BJ (cell line): ENCODE measurements at regions not wholly inside any gene's neighbourhood (a gene's known extent, or its start where the extent isn't known, plus 50 kb on each side); places are given as distances from the start of the nearest gene placed in this dataset.

Experiments used
- CTCF ChIA-PET: fragments of 350-600 bp; formaldehyde crosslinking; extraction: SDS; loops from one replicate; lab custom pipeline; 2021; ENCODE audit warnings: antibody characterized with exemption, inconsistent platforms; lab: Yijun Ruan, JAX
- POLR2A ChIA-PET: fragments of 300-600 bp; sonication (Branson Sonifier 250); formaldehyde crosslinking; extraction: SDS; loops from one replicate; lab custom pipeline; 2021; ENCODE audit warnings: antibody characterized with exemption; lab: Charles Lee
- DNase-seq: peaks from one replicate; pipeline ENCODE4 v3.0.0-alpha.2; 2011; ENCODE audit warnings: low read depth
- H3K27me3 ChIP-seq: 2 replicates; pipeline ENCODE4 v1.6.0; 2011; ENCODE audit warnings: low read length; ENCODE audit not compliant: control insufficient read depth, insufficient read depth
- H3K36me3 ChIP-seq: 2 replicates; pipeline ENCODE4 v1.5.1; 2011; ENCODE audit warnings: low read length; ENCODE audit not compliant: control insufficient read depth, insufficient read depth
- H3K4me3 ChIP-seq: 2 replicates; pipeline ENCODE4 v1.5.1; 2011; ENCODE audit warnings: low read depth, mild to moderate bottlenecking, control low read depth, low read length
- TF ChIP-seq, protein P1 (sequence below): IDR thresholded peaks from 2 replicates; pipeline ENCODE4 v1.5.1; 2011; ENCODE audit warnings: low read depth, mild to moderate bottlenecking, control low read depth, inconsistent platforms, low read length, moderate library complexity; ENCODE audit not compliant: insufficient read depth

DNA sequence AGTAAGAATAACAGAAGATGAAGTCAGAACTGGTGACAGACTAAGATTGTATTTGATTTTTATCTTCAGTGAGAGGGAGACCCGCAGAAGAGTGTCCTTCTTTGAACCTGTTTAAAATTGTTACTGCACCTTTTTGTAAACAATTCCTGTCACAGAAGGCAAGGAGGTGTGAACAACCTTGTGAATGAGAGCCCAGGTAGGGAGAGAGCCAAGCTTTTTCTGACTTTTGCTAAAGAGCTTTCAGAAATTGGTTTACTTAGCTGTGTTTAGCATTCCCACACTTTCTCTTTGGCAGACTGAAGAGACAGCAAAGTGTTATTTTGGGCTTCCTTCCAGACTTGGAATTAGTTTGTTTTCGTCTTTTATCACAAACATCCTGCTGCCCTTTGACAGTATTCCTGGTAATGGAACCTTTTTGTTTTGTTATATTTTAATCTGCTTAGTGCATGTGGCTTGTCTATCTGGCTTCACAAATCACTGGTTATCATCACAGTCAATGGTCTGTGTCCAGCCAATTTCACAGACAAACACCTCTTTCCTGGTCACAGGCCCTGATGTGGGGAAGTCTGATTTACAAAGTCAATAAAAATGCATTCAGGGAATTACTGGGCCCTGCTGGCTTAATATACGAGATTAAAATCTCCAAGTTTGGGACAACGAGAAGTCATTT is 85.7 kb upstream of the HS3ST2 start:
- no peak for DNase-seq
- ChIA-PET POLR2A (no interaction called here), CTCF (no interaction called here)
- TF ChIP-seq, protein P1, sequence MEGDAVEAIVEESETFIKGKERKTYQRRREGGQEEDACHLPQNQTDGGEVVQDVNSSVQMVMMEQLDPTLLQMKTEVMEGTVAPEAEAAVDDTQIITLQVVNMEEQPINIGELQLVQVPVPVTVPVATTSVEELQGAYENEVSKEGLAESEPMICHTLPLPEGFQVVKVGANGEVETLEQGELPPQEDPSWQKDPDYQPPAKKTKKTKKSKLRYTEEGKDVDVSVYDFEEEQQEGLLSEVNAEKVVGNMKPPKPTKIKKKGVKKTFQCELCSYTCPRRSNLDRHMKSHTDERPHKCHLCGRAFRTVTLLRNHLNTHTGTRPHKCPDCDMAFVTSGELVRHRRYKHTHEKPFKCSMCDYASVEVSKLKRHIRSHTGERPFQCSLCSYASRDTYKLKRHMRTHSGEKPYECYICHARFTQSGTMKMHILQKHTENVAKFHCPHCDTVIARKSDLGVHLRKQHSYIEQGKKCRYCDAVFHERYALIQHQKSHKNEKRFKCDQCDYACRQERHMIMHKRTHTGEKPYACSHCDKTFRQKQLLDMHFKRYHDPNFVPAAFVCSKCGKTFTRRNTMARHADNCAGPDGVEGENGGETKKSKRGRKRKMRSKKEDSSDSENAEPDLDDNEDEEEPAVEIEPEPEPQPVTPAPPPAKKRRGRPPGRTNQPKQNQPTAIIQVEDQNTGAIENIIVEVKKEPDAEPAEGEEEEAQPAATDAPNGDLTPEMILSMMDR = no peak
- Histone ChIP-seq H3K27me3 (no peaks in the 10 kb centered on the region), H3K4me3 (no peak overlapping the region), H3K36me3 (no peaks in the 10 kb centered on the region)

DNA sequence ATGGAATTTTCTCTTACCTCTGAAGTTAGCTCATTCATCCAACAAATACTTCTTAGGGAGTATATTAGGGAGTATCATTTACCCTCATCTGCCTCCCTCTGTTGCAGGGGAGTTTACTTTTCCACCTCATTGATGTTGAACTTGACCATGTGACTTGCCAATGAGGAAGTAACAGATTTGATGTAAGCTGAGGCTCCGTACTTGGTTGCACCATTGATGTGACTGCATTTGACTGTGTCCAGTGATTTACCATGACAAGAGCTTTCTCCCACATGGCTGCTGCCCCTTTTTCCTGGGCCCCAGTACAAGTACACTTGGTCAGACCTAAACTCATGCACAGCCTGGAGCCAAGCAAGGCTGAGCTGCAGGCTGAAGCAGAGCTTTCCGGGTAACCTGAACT is 81.6 kb upstream of the HS3ST2 start:
- no peaks in the 10 kb centered on the region for H3K36me3 ChIP-seq
- no peaks in the 10 kb centered on the region for H3K27me3 ChIP-seq
- TF ChIP-seq, protein P1 = no peak
- no peak for DNase-seq
- ChIA-PET POLR2A (no interaction called here), CTCF (no interaction called here)
- H3K4me3 ChIP-seq = no peak overlapping the region

DNA sequence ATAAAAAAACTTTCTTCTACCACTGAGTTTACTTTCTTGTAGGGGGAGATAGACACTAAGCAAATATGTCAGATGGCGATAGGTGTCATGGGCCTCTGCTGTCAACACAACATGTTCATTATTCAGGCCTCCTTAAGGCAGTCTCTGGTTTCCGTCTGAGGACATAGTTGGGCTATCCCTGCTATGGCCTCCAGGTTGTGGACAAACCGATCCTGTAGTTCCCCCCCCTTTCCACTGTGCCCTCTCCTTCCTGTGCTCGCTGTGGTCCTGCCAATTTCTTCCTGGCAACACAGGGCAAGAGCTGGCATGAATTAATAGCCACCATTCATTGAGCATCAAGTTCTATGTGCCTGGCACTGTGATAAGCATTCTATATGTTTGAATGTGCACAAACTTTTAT is 81.0 kb upstream of the HS3ST2 start:
- Histone ChIP-seq H3K36me3 (no peaks in the 10 kb centered on the region), H3K4me3 (no peak overlapping the region), H3K27me3 (no peaks in the 10 kb centered on the region)
- TF ChIP-seq, protein P1 = no peak
- no peak for DNase-seq
- CTCF ChIA-PET = no interaction called here
- POLR2A ChIA-PET = no interaction called here

DNA sequence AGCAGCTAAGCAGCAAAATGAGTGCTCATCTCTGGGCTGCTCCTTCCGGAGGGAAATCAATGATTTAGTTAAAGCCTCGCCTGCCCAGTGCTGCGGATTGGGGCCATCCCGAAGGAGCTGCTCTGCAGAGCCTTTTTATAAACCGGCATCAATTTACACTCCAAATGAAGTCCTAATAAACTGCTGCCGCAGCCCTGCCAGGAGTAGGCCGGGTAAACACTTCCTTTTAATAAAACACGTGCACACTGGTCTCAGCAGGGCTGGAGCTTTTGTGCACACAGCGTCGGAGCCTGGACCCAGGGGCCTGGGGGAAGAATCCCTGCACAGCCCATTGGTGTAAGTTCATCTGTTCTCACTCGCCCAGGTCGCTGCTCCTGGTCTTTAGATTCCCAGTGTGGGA is 79.6 kb upstream of the HS3ST2 start:
- no peak overlapping the region for H3K4me3 ChIP-seq
- no peak for DNase-seq
- TF ChIP-seq, protein P1 = no peak
- ChIA-PET CTCF (no interaction called here), POLR2A (no interaction called here)
- no peaks in the 10 kb centered on the region for H3K27me3 ChIP-seq
- no peaks in the 10 kb centered on the region for H3K36me3 ChIP-seq

- Histone ChIP-seq H3K27me3 (no peaks in the 10 kb centered on the region), H3K4me3 (no peak overlapping the region), H3K36me3 (no peaks in the 10 kb centered on the region)
- POLR2A ChIA-PET = no interaction called here
- TF ChIP-seq, protein P1 = no peak
- CTCF ChIA-PET = no interaction called here
- no peak for DNase-seq
These were observed 77.2 kb upstream of the HS3ST2 start for GRCh38 chr16:22736791-22737190.
